ENCODE measurements at regions not wholly inside any gene's neighbourhood (a gene's known extent, or its start where the extent isn't known, plus 50 kb on each side); places are given as distances from the start of the nearest gene placed in this dataset.

GRCh38 chr5:167463939-167464338, 827.5 kb upstream of the WWC1 start:
- no peak for TF ChIP-seq CTCF (conservative IDR thresholded peaks at IDR 0.05)
- H3K27ac ChIP-seq: no peak overlapping the region

GRCh38 chr5:167466992-167467391, 824.5 kb upstream of the WWC1 start:
- H3K27ac ChIP-seq: no peak overlapping the region
- no peak for TF ChIP-seq CTCF (conservative IDR thresholded peaks at IDR 0.05)

- no peak overlapping the region for H3K27ac ChIP-seq
- TF ChIP-seq CTCF (conservative IDR thresholded peaks at IDR 0.05): no peak
Observed at GRCh38 chr5:167472566-167473108, 818.8 kb upstream of the WWC1 start.

GRCh38 chr5:167478188-167478587, 813.3 kb upstream of the WWC1 start:
- H3K27ac ChIP-seq: no peak overlapping the region
- TF ChIP-seq CTCF (conservative IDR thresholded peaks at IDR 0.05): no peak

GRCh38 chr5:167479779-167480178, 811.7 kb upstream of the WWC1 start:
- no peak overlapping the region for H3K27ac ChIP-seq
- TF ChIP-seq CTCF (conservative IDR thresholded peaks at IDR 0.05): no peak

GRCh38 chr5:167481345-167481744, 810.1 kb upstream of the WWC1 start:
- H3K27ac ChIP-seq: no peak overlapping the region
- no peak for TF ChIP-seq CTCF (conservative IDR thresholded peaks at IDR 0.05)

GRCh38 chr5:167482555-167482954, 808.9 kb upstream of the WWC1 start:
- H3K27ac ChIP-seq: no peak overlapping the region
- no peak for TF ChIP-seq CTCF (conservative IDR thresholded peaks at IDR 0.05)
